ENCODE measurements at regions not wholly inside any gene's neighbourhood (a gene's known extent, or its start where the extent isn't known, plus 50 kb on each side); places are given as distances from the start of the nearest gene placed in this dataset.

GRCh38 chr9:108133101-108133500, 643.5 kb upstream of the KLF4 start:
- Histone ChIP-seq H3K36me3 (ENCODE audit: control insufficient read depth in 2 of 2, insufficient read depth in 1 of 2, low read length in 2 of 2) (no peaks in the 10 kb centered on the region), H3K27ac (ENCODE audit: extremely low read depth, low read depth, low read length) (no peak overlapping the region), H3K4me3 (ENCODE audit: low read depth, low read length) (no peak overlapping the region), H3K4me1 (ENCODE audit: control insufficient read depth, insufficient read depth, low read length) (no peaks in the 10 kb centered on the region), H3K9me3 (ENCODE audit: control insufficient read depth, insufficient read depth, low read depth, low read length) (no peaks in the 10 kb centered on the region)
- TF ChIP-seq GLIS2 (tag by site-specific recombination; IDR thresholded peaks at IDR 0.05) (no peak), ZNF514 (tag by site-specific recombination; IDR thresholded peaks at IDR 0.05) (no peak), ZNF112 (tag by site-specific recombination; IDR thresholded peaks at IDR 0.05) (no peak), ZNF654 (tag by site-specific recombination; IDR thresholded peaks at IDR 0.05; ENCODE audit: low read depth) (no peak), ZNF423 (tag by site-specific recombination; IDR thresholded peaks at IDR 0.05) (no peak), SCRT1 (tag by site-specific recombination; IDR thresholded peaks at IDR 0.05; ENCODE audit: borderline replicate concordance) (no peak), SP7 (tag by site-specific recombination; IDR thresholded peaks at IDR 0.05) (no peak), ZNF792 (tag by site-specific recombination; IDR thresholded peaks at IDR 0.05) (no peak), ZSCAN30 (tag by site-specific recombination; IDR thresholded peaks at IDR 0.05) (no peak), KLF16 (tag by site-specific recombination; IDR thresholded peaks at IDR 0.05) (no peak)
- ChIA-PET CTCF (no interaction called here), POLR2A (no interaction called here)

DNA sequence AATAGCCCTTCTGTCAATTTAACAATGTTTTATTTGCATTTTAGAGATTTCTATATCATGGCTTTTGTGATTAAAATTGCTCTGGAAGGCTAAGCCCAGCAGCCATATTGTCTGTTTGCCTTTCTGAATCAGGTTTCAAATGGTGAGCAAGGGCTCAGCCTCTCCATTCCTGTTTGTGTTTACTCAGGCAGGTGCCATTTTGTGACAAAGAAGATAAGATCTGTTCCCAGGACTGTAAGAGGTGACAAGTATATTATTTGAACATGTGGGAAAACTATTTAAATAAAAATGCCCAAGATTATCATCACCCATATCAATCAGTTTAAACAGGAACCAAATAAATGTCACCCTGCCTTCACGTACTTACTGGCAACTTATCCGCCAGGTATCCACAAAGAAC, 641.3 kb upstream of the KLF4 start:
- Histone ChIP-seq H3K27ac (ENCODE audit: extremely low read depth, low read depth, low read length) (no peak overlapping the region), H3K36me3 (ENCODE audit: control insufficient read depth in 2 of 2, insufficient read depth in 1 of 2, low read length in 2 of 2) (no peaks in the 10 kb centered on the region), H3K9me3 (ENCODE audit: control insufficient read depth, insufficient read depth, low read depth, low read length) (no peaks in the 10 kb centered on the region), H3K4me1 (ENCODE audit: control insufficient read depth, insufficient read depth, low read length) (no peaks in the 10 kb centered on the region), H3K4me3 (ENCODE audit: low read depth, low read length) (no peak overlapping the region)
- POLR2A ChIA-PET: no interaction called here
- no peak for TF ChIP-seq ZFHX2 (tag by site-specific recombination; conservative IDR thresholded peaks at IDR 0.05)
- TF ChIP-seq, protein P1, sequence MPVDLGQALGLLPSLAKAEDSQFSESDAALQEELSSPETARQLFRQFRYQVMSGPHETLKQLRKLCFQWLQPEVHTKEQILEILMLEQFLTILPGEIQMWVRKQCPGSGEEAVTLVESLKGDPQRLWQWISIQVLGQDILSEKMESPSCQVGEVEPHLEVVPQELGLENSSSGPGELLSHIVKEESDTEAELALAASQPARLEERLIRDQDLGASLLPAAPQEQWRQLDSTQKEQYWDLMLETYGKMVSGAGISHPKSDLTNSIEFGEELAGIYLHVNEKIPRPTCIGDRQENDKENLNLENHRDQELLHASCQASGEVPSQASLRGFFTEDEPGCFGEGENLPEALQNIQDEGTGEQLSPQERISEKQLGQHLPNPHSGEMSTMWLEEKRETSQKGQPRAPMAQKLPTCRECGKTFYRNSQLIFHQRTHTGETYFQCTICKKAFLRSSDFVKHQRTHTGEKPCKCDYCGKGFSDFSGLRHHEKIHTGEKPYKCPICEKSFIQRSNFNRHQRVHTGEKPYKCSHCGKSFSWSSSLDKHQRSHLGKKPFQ (tag by site-specific recombination; IDR thresholded peaks at IDR 0.05): no peak
- CTCF ChIA-PET: no interaction called here

DNA sequence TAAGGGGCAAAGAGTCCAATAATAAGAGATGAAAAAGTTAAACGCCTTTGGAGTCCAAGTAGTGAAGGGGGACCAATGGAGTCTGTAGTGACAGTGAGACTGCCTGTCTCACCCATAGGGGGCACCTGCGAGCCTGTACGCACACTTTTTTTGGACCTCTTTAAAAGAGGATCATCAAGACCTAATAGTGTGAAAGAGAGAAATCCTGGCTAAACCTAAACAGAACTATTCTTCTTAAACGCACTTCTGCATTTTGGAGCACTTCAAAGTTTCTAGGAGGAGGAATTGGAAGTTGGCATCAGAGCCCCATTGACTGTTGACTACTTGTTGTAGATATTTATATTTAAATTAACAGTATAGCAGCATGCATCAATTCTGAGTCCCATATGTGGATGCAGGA, 636.1 kb upstream of the KLF4 start:
- POLR2A ChIA-PET: no interaction called here
- no peaks in the 10 kb centered on the region for H3K9me3 ChIP-seq (ENCODE audit: control insufficient read depth, insufficient read depth, low read depth, low read length)
- H3K4me3 ChIP-seq (ENCODE audit: low read depth, low read length): no peak overlapping the region
- H3K4me1 ChIP-seq (ENCODE audit: control insufficient read depth, insufficient read depth, low read length): no peaks in the 10 kb centered on the region
- H3K27ac ChIP-seq (ENCODE audit: extremely low read depth, low read depth, low read length): no peak overlapping the region
- H3K36me3 ChIP-seq (ENCODE audit: control insufficient read depth in 2 of 2, insufficient read depth in 1 of 2, low read length in 2 of 2): no peaks in the 10 kb centered on the region
- CTCF ChIA-PET: no interaction called here
- no peak for TF ChIP-seq MYNN (tag by site-specific recombination; IDR thresholded peaks at IDR 0.05; ENCODE audit: borderline replicate concordance)
- no peak for TF ChIP-seq ZNF654 (tag by site-specific recombination; IDR thresholded peaks at IDR 0.05; ENCODE audit: low read depth)
- no peak for TF ChIP-seq SALL2 (tag by site-specific recombination; IDR thresholded peaks at IDR 0.05; ENCODE audit: borderline replicate concordance)
- no peak for TF ChIP-seq TCF7L2 (IDR thresholded peaks at IDR 0.05; ENCODE audit: borderline replicate concordance, low read depth, low read length)
- TF ChIP-seq ZNF416 (tag by site-specific recombination; IDR thresholded peaks at IDR 0.05): no peak
- no peak for TF ChIP-seq ZBTB6 (tag by site-specific recombination; IDR thresholded peaks at IDR 0.05)
- TF ChIP-seq ZNF366 (tag by site-specific recombination; conservative IDR thresholded peaks at IDR 0.05): no peak
- TF ChIP-seq ZNF223 (tag by site-specific recombination; IDR thresholded peaks at IDR 0.05): no peak
- no peak for TF ChIP-seq IKZF3 (tag by site-specific recombination; IDR thresholded peaks at IDR 0.05)
- TF ChIP-seq, protein P2, sequence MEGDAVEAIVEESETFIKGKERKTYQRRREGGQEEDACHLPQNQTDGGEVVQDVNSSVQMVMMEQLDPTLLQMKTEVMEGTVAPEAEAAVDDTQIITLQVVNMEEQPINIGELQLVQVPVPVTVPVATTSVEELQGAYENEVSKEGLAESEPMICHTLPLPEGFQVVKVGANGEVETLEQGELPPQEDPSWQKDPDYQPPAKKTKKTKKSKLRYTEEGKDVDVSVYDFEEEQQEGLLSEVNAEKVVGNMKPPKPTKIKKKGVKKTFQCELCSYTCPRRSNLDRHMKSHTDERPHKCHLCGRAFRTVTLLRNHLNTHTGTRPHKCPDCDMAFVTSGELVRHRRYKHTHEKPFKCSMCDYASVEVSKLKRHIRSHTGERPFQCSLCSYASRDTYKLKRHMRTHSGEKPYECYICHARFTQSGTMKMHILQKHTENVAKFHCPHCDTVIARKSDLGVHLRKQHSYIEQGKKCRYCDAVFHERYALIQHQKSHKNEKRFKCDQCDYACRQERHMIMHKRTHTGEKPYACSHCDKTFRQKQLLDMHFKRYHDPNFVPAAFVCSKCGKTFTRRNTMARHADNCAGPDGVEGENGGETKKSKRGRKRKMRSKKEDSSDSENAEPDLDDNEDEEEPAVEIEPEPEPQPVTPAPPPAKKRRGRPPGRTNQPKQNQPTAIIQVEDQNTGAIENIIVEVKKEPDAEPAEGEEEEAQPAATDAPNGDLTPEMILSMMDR (tag by site-specific recombination; IDR thresholded peaks at IDR 0.05): no peak
- no peak for TF ChIP-seq ZSCAN18 (tag by site-specific recombination; IDR thresholded peaks at IDR 0.05)
- no peak for TF ChIP-seq ZFP69B (tag by site-specific recombination; IDR thresholded peaks at IDR 0.05)
- TF ChIP-seq ZNF585B (tag by site-specific recombination; IDR thresholded peaks at IDR 0.05): no peak
- no peak for TF ChIP-seq OVOL3 (tag by site-specific recombination; IDR thresholded peaks at IDR 0.05)
- no peak for TF ChIP-seq ZNF248 (tag by site-specific recombination; IDR thresholded peaks at IDR 0.05)
- TF ChIP-seq, protein P3, sequence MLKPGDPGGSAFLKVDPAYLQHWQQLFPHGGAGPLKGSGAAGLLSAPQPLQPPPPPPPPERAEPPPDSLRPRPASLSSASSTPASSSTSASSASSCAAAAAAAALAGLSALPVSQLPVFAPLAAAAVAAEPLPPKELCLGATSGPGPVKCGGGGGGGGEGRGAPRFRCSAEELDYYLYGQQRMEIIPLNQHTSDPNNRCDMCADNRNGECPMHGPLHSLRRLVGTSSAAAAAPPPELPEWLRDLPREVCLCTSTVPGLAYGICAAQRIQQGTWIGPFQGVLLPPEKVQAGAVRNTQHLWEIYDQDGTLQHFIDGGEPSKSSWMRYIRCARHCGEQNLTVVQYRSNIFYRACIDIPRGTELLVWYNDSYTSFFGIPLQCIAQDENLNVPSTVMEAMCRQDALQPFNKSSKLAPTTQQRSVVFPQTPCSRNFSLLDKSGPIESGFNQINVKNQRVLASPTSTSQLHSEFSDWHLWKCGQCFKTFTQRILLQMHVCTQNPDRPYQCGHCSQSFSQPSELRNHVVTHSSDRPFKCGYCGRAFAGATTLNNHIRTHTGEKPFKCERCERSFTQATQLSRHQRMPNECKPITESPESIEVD (tag by site-specific recombination; IDR thresholded peaks at IDR 0.05): no peak
